Transverse colon (tissue), 4 donors: ENCODE measurements at regions not wholly inside any gene's neighbourhood (a gene's known extent, or its start where the extent isn't known, plus 50 kb on each side); places are given as distances from the start of the nearest gene placed in this dataset.

ENCODE experiments used
- small RNA-seq, 4 donors: library from RNA; depleted of rRNA; stranded (forward); fragments of <200 nt; gene quantifications; one replicate each; pipeline ENCODE3, GENCODE V24; 2016

Small RNA genes lying in the stretch of these regions (small RNA-seq; reads per million reads assigned to genes)
- gene KRT19P6, result 0 reads per million in 4 donors
